GM18505 (cell line): ENCODE measurements at regions not wholly inside any gene's neighbourhood (a gene's known extent, or its start where the extent isn't known, plus 50 kb on each side); places are given as distances from the start of the nearest gene placed in this dataset.

Experiments used
- ATAC-seq: cut with Tn5 transposase; IDR thresholded peaks from one replicate; pipeline ENCODE4 v1.9.1; 2021; ENCODE audit not compliant: unreplicated experiment
- POLR2A ChIP-seq: IDR thresholded peaks from 4 replicates; pipeline ENCODE4 v1.6.1; 2011; ENCODE audit warnings: borderline replicate concordance; ENCODE audit not compliant: insufficient read depth, insufficient read length; ENCODE audit errors: extremely low read depth

DNA sequence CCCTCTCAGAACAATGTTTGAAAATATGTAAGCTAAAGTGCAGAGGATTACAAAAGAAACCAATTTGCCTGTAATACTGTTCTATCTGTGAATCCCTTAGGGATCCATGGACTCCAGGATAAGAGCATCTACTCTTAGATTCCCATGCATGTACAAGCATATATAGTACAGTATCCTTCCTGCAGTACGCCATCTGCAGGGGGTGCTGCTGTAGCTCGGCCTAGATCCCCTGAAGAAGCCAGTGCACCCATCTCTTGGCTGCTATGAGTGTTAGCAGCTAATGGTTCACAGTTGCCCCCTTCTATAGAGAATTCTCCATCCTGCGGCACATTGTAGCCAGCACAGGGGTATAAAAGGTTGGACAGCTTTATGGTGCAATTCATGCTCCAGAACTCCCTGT, 61.8 kb upstream of the SLC30A5 start:
- no peak for TF ChIP-seq POLR2A
- no peak for ATAC-seq

GRCh38 chr5:69033690-69034089, 60.1 kb upstream of the SLC30A5 start:
- ATAC-seq = no peak
- no peak for TF ChIP-seq POLR2A

GRCh38 chr5:69034898-69035297, 58.9 kb upstream of the SLC30A5 start:
- no peak for TF ChIP-seq POLR2A
- no peak for ATAC-seq

DNA sequence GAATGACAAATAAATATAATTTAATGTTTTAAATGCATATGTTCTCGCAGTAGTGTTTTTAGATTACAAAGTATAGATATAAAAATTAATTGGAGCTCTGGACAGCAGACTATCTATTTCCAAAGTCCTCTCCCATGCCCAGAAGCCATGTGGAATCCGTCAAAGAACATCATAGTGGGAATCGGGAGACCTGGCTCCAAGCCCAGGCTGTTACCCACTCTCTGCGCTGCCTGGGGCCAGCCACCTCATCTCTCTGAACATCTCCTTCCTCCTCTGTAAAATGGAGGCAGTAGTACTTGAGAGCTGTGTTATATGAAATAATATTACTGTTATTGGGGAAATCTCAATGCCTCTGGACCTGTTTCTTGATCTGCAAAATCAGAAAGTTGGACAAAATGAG, 58.1 kb upstream of the SLC30A5 start:
- ATAC-seq = no peak
- no peak for TF ChIP-seq POLR2A

DNA sequence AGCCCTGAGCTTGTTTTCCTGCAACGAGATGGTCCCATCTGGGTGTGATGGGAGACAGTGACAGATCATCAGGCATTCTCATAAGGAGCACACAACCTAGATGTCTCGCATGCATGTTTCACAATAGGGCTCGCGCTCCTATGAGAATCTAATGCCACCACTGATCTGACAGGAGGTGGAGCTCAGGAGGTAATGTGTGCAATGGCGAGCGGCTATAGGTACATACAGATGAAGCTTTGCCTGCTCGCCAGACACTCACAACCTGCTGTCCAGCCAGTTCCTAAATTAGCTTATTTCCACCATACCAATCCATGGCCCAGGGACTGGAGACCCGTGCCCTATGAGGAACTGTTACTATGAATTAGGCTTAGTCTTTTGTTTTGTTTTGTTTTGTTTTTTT, 55.3 kb upstream of the SLC30A5 start:
- no peak for TF ChIP-seq POLR2A
- no peak for ATAC-seq

GRCh38 chr5:69039829-69040228, 54.0 kb upstream of the SLC30A5 start:
- ATAC-seq = no peak
- no peak for TF ChIP-seq POLR2A

DNA sequence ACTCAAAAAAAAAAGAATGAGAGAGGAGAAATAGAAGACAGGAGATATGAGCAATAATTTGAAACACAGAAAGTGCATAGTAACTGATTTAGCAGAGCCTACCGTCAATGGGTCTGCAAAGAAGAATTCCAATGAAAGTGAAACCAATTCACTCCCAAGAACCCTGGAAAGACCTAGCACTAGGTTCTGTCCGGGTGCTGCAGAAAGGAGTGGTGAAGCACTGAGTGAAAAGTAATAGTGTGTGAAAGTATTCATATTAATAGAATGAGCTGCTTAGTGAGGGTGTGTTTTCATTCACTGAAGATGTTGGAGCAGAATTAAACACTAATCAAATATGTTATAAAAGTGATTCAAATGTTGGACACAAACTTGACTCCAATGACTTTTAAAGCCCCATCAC, 51.3 kb upstream of the SLC30A5 start:
- no peak for TF ChIP-seq POLR2A
- ATAC-seq = peak; percentile 14

DNA sequence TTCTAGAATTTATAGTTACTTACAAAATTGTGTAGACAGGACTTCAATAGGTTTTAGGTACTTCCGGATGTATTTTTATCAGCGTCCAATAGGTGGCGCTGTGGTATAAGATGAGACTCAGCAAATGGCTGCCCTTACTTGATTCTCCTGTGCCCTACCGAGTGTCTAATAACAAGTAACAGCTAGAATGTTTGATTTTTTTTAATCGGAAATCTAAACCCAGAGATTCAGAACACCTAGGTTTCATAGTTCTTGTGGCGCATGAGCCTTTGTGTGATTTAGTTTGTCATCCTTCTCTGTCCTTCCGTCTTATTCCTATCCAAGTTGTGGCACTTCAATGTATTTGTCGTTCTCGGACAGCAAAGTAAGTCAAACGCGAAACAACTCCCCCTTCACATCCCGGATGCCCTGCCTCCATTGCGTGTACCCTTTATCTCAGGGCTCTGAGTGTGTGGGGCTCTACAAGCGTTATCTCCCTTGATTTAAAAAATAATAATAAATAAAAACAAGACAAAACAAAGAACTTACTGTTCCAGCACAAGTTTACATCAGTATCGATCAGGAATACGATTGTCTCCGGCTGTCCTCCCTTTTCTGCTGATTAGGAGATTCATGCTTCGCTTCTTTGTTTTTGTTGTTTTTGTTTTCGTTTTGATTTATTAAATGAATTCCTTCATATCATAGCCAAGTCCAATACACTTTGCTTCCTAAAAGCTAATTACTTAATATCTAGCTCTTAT, 50.7 kb upstream of the SLC30A5 start:
- peak; percentile 90 for ATAC-seq
- no peak for TF ChIP-seq POLR2A

GRCh38 chr5:69043655-69043996, 50.2 kb upstream of the SLC30A5 start:
- no peak for TF ChIP-seq POLR2A
- ATAC-seq = no peak
